ENCODE measurements at regions not wholly inside any gene's neighbourhood (a gene's known extent, or its start where the extent isn't known, plus 50 kb on each side); places are given as distances from the start of the nearest gene placed in this dataset.

- no peaks in the 10 kb centered on the region for H3K27me3 ChIP-seq (ENCODE audit: control insufficient read depth in 2 of 2, insufficient read depth in 2 of 2, low read length in 2 of 2)
- H3K9ac ChIP-seq (ENCODE audit: insufficient read depth in 1 of 2, low read depth in 2 of 2, low read length in 2 of 2): no peak overlapping the region
- H3K4me1 ChIP-seq (replicated peaks in 1 of 2; ENCODE audit: control insufficient read depth in 2 of 2, insufficient read depth in 2 of 2, low read length in 2 of 2): no peaks in the 10 kb centered on the region
- in situ Hi-C loops (cut with MboI) (no loop called here), intact Hi-C loops (cut with micrococcal nuclease) (no loop called here)
- no peak for DNase-seq (ENCODE audit: extremely low read depth in 1 of 4, low spot score in 3 of 4)
- 0% methylated on average over 2 of the region's 2 CpGs for WGBS (ENCODE audit: insufficient coverage, low coverage, missing lambda C conversion rate)
- no peak overlapping the region for H3K27ac ChIP-seq (ENCODE audit: extremely low read depth, low read depth, low read length)
- no peaks in the 10 kb centered on the region for H3K9me3 ChIP-seq (replicated peaks; ENCODE audit: control insufficient read depth, insufficient read depth, low read depth, low read length)
- no peak for FAIRE-seq
- no peaks in the 10 kb centered on the region for H3K79me2 ChIP-seq (ENCODE audit: control insufficient read depth, insufficient read depth, low read length)
- no peak for TF ChIP-seq MXI1 (IDR thresholded peaks at IDR 0.05; ENCODE audit: low read depth, low read length)
- H3K36me3 ChIP-seq (ENCODE audit: control insufficient read depth, insufficient read depth, low read length): no peaks in the 10 kb centered on the region
- no peak overlapping the region for H2AFZ ChIP-seq (ENCODE audit: low read depth, low read length)
- BruUV-seq (replicated peaks): no TSS peak
- POLR2A ChIA-PET: no interaction called here
- H3K4me2 ChIP-seq (ENCODE audit: insufficient read depth, low read length): no peak overlapping the region
- no peak for ATAC-seq
- H4K20me1 ChIP-seq (replicated peaks; ENCODE audit: control insufficient read depth, insufficient read depth, low read length): no peaks in the 10 kb centered on the region
- H3K9me1 ChIP-seq (ENCODE audit: control insufficient read depth, insufficient read depth, low read length): no peaks in the 10 kb centered on the region
- CTCF ChIA-PET (ENCODE audit: low intra/inter-chr PET ratio): no interaction called here
- H3K4me3 ChIP-seq: no peak overlapping the region
Measured at GRCh38 chr3:67318162-67318561, 320.1 kb downstream of the KBTBD8 start.

- in situ Hi-C loops (cut with MboI): no loop called here
- no peak overlapping the region for H3K27ac ChIP-seq (ENCODE audit: extremely low read depth, low read depth, low read length)
- ATAC-seq (no peak), FAIRE-seq (no peak), DNase-seq (ENCODE audit: extremely low read depth in 1 of 4, low spot score in 3 of 4) (no peak)
- H3K4me3 ChIP-seq: no peak overlapping the region
- H3K79me2 ChIP-seq (ENCODE audit: control insufficient read depth, insufficient read depth, low read length): no peaks in the 10 kb centered on the region
- no peaks in the 10 kb centered on the region for H3K4me1 ChIP-seq (replicated peaks in 1 of 2; ENCODE audit: control insufficient read depth in 2 of 2, insufficient read depth in 2 of 2, low read length in 2 of 2)
- no peak overlapping the region for H3K9ac ChIP-seq (ENCODE audit: insufficient read depth in 1 of 2, low read depth in 2 of 2, low read length in 2 of 2)
- CTCF ChIA-PET (ENCODE audit: low intra/inter-chr PET ratio): no interaction called here
- BruUV-seq (replicated peaks): no TSS peak
- intact Hi-C loops (cut with micrococcal nuclease): no loop called here
- POLR2A ChIA-PET: no interaction called here
- no peak overlapping the region for H2AFZ ChIP-seq (ENCODE audit: low read depth, low read length)
- H3K27me3 ChIP-seq (ENCODE audit: control insufficient read depth in 2 of 2, insufficient read depth in 2 of 2, low read length in 2 of 2): no peaks in the 10 kb centered on the region
- no peaks in the 10 kb centered on the region for H3K9me1 ChIP-seq (ENCODE audit: control insufficient read depth, insufficient read depth, low read length)
- H3K4me2 ChIP-seq (ENCODE audit: insufficient read depth, low read length): no peak overlapping the region
- no peaks in the 10 kb centered on the region for H3K9me3 ChIP-seq (replicated peaks; ENCODE audit: control insufficient read depth, insufficient read depth, low read depth, low read length)
- H3K36me3 ChIP-seq (ENCODE audit: control insufficient read depth, insufficient read depth, low read length): no peaks in the 10 kb centered on the region
- H4K20me1 ChIP-seq (replicated peaks; ENCODE audit: control insufficient read depth, insufficient read depth, low read length): no peaks in the 10 kb centered on the region
- TF ChIP-seq L3MBTL2 (IDR thresholded peaks at IDR 0.05) (no peak), ZNF318 (IDR thresholded peaks at IDR 0.05; ENCODE audit: borderline replicate concordance in 1 of 2, low read depth in 1 of 2) (no peak), U2AF2 (optimal IDR thresholded peaks at IDR 0.05; ENCODE audit: low read depth, low read length) (no peak), DIDO1 (tag; IDR thresholded peaks at IDR 0.05; ENCODE audit: low read depth) (no peak), MYNN (IDR thresholded peaks at IDR 0.05) (no peak), MYNN (CRISPR knock-in tag; IDR thresholded peaks at IDR 0.05) (no peak), ZNF133 (CRISPR knock-in tag; IDR thresholded peaks at IDR 0.05) (no peak)
Measured at GRCh38 chr3:67324554-67324953, 326.4 kb downstream of the KBTBD8 start.
